Coronary artery (tissue), 2 donors: ENCODE measurements at regions not wholly inside any gene's neighbourhood (a gene's known extent, or its start where the extent isn't known, plus 50 kb on each side); places are given as distances from the start of the nearest gene placed in this dataset.
"Not testable (repeated sequence)": the region's sequence is repeated elsewhere in the genome, so short reads cannot be mapped to it uniquely, and the experiment has no call there.

Source experiments
- DNase-seq: peaks from one replicate; pipeline ENCODE4 v3.0.0-alpha.2; 2017; ENCODE audit warnings: low spot score
- H3K27ac ChIP-seq, 2 donors: fragments of 200-600 bp; sonication (generic); one replicate each; pipeline ENCODE4 v1.5.1; 2016 to 2019
- H3K4me3 ChIP-seq: fragments of 200-600 bp; sonication (generic); 2 replicates; pipeline ENCODE4 v1.5.1; 2016; ENCODE audit warnings: mild to moderate bottlenecking, moderate library complexity
- CTCF ChIP-seq: fragments of 200-600 bp; sonication (generic); IDR thresholded peaks from one replicate; pipeline ENCODE4 v1.5.1; 2019; ENCODE audit warnings: antibody characterized with exemption

- DNase-seq = no peak
- no peak overlapping the region for H3K27ac ChIP-seq
- no peak overlapping the region for H3K4me3 ChIP-seq
- no peak for TF ChIP-seq CTCF
Measured at GRCh38 chr1:197985351-197985750, 68.2 kb downstream of the LHX9 start.

- Histone ChIP-seq H3K4me3 (no peak overlapping the region), H3K27ac (no peak overlapping the region)
- no peak for TF ChIP-seq CTCF
- no peak for DNase-seq
Measured at GRCh38 chr1:197986817-197987216, 69.6 kb downstream of the LHX9 start.

DNA sequence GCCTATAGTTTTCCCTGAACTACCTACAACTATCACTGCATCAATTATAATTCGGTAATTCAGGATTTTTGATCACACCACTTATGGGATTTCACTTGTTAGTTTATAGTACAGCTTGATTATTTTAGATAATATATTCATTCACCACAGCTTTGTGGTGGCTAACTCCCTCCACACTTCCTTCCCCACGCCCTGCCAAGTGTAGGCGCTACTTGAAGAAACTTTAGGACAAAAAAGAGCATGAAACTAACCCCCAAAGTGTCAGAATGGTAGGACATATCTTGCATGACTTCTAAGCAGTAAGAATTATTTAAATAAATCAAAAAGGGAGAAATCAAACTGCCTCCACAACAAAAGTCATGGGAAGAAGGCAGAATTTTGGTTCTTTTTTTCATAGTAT lies 70.1 kb downstream of the LHX9 start:
- DNase-seq = no peak
- Histone ChIP-seq H3K27ac (no peak overlapping the region), H3K4me3 (no peak overlapping the region)
- TF ChIP-seq CTCF = no peak

GRCh38 chr1:197988581-197988980 lies 71.4 kb downstream of the LHX9 start:
- DNase-seq, H3K27ac ChIP-seq, H3K4me3 ChIP-seq: not testable (repeated sequence)

- no peak overlapping the region for H3K4me3 ChIP-seq
- H3K27ac ChIP-seq = no peak overlapping the region
- no peak for TF ChIP-seq CTCF
- DNase-seq = no peak
Measured at GRCh38 chr1:197989058-197989457, 71.9 kb downstream of the LHX9 start.

DNA sequence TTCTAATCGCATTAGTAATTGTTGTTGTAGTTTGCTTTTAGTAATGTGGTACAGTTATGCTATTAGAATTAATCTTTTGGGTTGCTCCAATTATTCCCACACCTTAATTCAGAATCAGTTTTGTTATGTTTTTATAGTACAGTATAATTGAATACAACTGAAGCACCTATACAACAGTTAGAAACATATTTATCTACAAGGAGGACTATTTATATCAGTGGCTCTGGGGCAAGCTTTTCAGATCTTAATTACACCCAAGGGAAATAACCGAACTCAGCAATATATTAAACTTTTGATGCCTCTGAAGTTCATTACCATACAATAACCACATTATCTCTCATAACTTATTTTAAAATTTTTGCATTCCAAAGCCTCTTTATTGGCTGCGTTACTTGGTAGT lies 74.4 kb downstream of the LHX9 start:
- no peak for DNase-seq
- no peak for TF ChIP-seq CTCF
- Histone ChIP-seq H3K4me3 (no peak overlapping the region), H3K27ac (no peak overlapping the region)

- DNase-seq = no peak
- Histone ChIP-seq H3K27ac (no peak overlapping the region), H3K4me3 (no peak overlapping the region)
- TF ChIP-seq CTCF = no peak
Measured at GRCh38 chr1:197994907-197995407, 77.8 kb downstream of the LHX9 start.
